ENCODE measurements at regions not wholly inside any gene's neighbourhood (a gene's known extent, or its start where the extent isn't known, plus 50 kb on each side); places are given as distances from the start of the nearest gene placed in this dataset.

- Histone ChIP-seq H2AFZ (ENCODE audit: low read depth) (no peak overlapping the region), H3K4me2 (no peak overlapping the region), H3K4me1 (ENCODE audit: control insufficient read depth in 1 of 2, insufficient read depth in 2 of 2, low read depth in 1 of 2, low read length in 1 of 2) (no peaks in the 10 kb centered on the region), H3K9ac (no peak overlapping the region), H3K9me3 (no peaks in the 10 kb centered on the region), H3K36me3 (replicated peaks in 1 of 2; ENCODE audit: control insufficient read depth in 1 of 2, insufficient read depth in 2 of 2, low read length in 1 of 2) (no peaks in the 10 kb centered on the region), H3K27me3 (ENCODE audit: insufficient read depth) (no peaks in the 10 kb centered on the region), H3K4me3 (ENCODE audit: low read depth in 2 of 2, low read length in 1 of 2) (no peak overlapping the region), H4K20me1 (ENCODE audit: insufficient read depth) (no peaks in the 10 kb centered on the region), H3K79me2 (ENCODE audit: insufficient read depth) (no peaks in the 10 kb centered on the region), H3K27ac (ENCODE audit: low read depth in 2 of 2, low read length in 1 of 2) (no peak overlapping the region), H3K9me2 (no peaks in the 10 kb centered on the region), H3F3A (replicated peaks; ENCODE audit: insufficient read depth) (no peaks in the 10 kb centered on the region)
- ChIA-PET POLR2A (no interaction called here), CTCF (no interaction called here)
- DNase-seq, result no peak
- no peak for TF ChIP-seq ZBTB33 (IDR thresholded peaks at IDR 0.05; ENCODE audit: borderline replicate concordance, low read depth)
- TF ChIP-seq TCF12 (IDR thresholded peaks at IDR 0.05), result no peak
- no peak for TF ChIP-seq FOXM1 (IDR thresholded peaks at IDR 0.05; ENCODE audit: low read depth)
Measured at GRCh38 chr1:69441496-69441895, 126.2 kb upstream of the LRRC7 start.

- Histone ChIP-seq H3K27ac (ENCODE audit: low read depth in 2 of 2, low read length in 1 of 2) (no peak overlapping the region), H2AFZ (ENCODE audit: low read depth) (no peak overlapping the region), H3K27me3 (ENCODE audit: insufficient read depth) (no peaks in the 10 kb centered on the region), H3K9me2 (no peaks in the 10 kb centered on the region), H3K9ac (no peak overlapping the region), H3K9me3 (no peaks in the 10 kb centered on the region; the same call in 1 of the 2 replicates), H3F3A (replicated peaks; ENCODE audit: insufficient read depth) (no peaks in the 10 kb centered on the region), H3K36me3 (replicated peaks in 1 of 2; ENCODE audit: control insufficient read depth in 1 of 2, insufficient read depth in 2 of 2, low read length in 1 of 2) (no peaks in the 10 kb centered on the region), H3K4me2 (no peak overlapping the region), H3K4me1 (ENCODE audit: control insufficient read depth in 1 of 2, insufficient read depth in 2 of 2, low read depth in 1 of 2, low read length in 1 of 2) (no peaks in the 10 kb centered on the region), H4K20me1 (ENCODE audit: insufficient read depth) (no peaks in the 10 kb centered on the region), H3K79me2 (ENCODE audit: insufficient read depth) (no peaks in the 10 kb centered on the region), H3K4me3 (ENCODE audit: low read depth in 2 of 2, low read length in 1 of 2) (no peak overlapping the region)
- TF ChIP-seq GATA2 (CRISPR knock-in tag; IDR thresholded peaks at IDR 0.05) (no peak), IRF3 (IDR thresholded peaks at IDR 0.05; ENCODE audit: low read depth, low read length) (no peak), TCF12 (IDR thresholded peaks at IDR 0.05) (no peak), MXI1 (IDR thresholded peaks at IDR 0.05; ENCODE audit: low read depth, low read length) (no peak), JUND (IDR thresholded peaks at IDR 0.05) (no peak), GABPA (IDR thresholded peaks at IDR 0.05; ENCODE audit: low read depth) (no peak), TAF1 (IDR thresholded peaks at IDR 0.05; ENCODE audit: borderline replicate concordance, low read depth, low read length) (no peak), CTCF (IDR thresholded peaks at IDR 0.05) (no peak), RCOR1 (IDR thresholded peaks at IDR 0.05; ENCODE audit: low read length) (no peak), SMC3 (IDR thresholded peaks at IDR 0.05; ENCODE audit: low read depth, low read length) (no peak), ZBTB33 (IDR thresholded peaks at IDR 0.05; ENCODE audit: borderline replicate concordance, low read depth) (no peak), RAD21 (IDR thresholded peaks at IDR 0.05; ENCODE audit: low read length) (no peak), USF2 (IDR thresholded peaks at IDR 0.05; ENCODE audit: borderline replicate concordance, low read depth, low read length) (no peak), SIN3A (IDR thresholded peaks at IDR 0.05; ENCODE audit: borderline replicate concordance, low read depth, low read length) (no peak), YY1 (IDR thresholded peaks at IDR 0.05; ENCODE audit: low read depth) (no peak), POLR2AphosphoS5 (IDR thresholded peaks at IDR 0.05; ENCODE audit: low read depth, low read length) (no peak), USF1 (IDR thresholded peaks at IDR 0.05; ENCODE audit: borderline replicate concordance, low read depth) (no peak)
- WGBS (ENCODE audit: low lambda C conversion rate), result 79% methylated on average over 2 of the region's 2 CpGs
- POLR2A ChIA-PET, result no interaction called here
- DNase-seq, result no peak
- CTCF ChIA-PET, result no interaction called here
Measured at GRCh38 chr1:69451196-69451595, 116.5 kb upstream of the LRRC7 start.

Measured in SK-N-SH (cell line).